Activated T-cell treated with anti-CD3 and anti-CD28 coated beads, Interleukin-2, amount 50 U/mL, for 24 hours (primary cell): ENCODE measurements at regions not wholly inside any gene's neighbourhood (a gene's known extent, or its start where the extent isn't known, plus 50 kb on each side); places are given as distances from the start of the nearest gene placed in this dataset.

Source experiments
- DNase-seq: peaks from one replicate; pipeline ENCODE4 v3.0.0-alpha.2; 2020
- H3K27ac Mint-ChIP-seq: 2 replicates; pipeline ENCODE4 v1.8.0; 2020; ENCODE audit warnings: mild to moderate bottlenecking, mixed read lengths
- H3K27me3 Mint-ChIP-seq: 2 replicates; pipeline ENCODE4 v1.8.0; 2020; ENCODE audit warnings: mixed read lengths
- H3K36me3 Mint-ChIP-seq: 2 replicates; pipeline ENCODE4 v1.8.0; 2020; ENCODE audit warnings: low read depth, mixed read lengths
- H3K4me1 Mint-ChIP-seq: 2 replicates; pipeline ENCODE4 v1.8.0; 2020; ENCODE audit warnings: low read depth, mixed read lengths
- H3K4me3 Mint-ChIP-seq: 2 replicates; pipeline ENCODE4 v1.8.0; 2020; ENCODE audit warnings: mild to moderate bottlenecking, moderate library complexity, mixed read lengths
- H3K9me3 Mint-ChIP-seq: 2 replicates; pipeline ENCODE4 v1.8.0; 2020; ENCODE audit warnings: mixed read lengths

- no peaks in the 10 kb centered on the region for H3K4me1 Mint-ChIP-seq
- DNase-seq, result no peak
- H3K27ac Mint-ChIP-seq, result no peak overlapping the region
- H3K4me3 Mint-ChIP-seq, result no peak overlapping the region
- no peaks in the 10 kb centered on the region for H3K36me3 Mint-ChIP-seq
- no peaks in the 10 kb centered on the region for H3K9me3 Mint-ChIP-seq
- peaks cover 22% of the 10 kb centered on the region for H3K27me3 Mint-ChIP-seq
Measured at GRCh38 chr5:175388531-175388930, 55.5 kb downstream of the DRD1 start.

GRCh38 chr5:175387144-175387543, 56.8 kb downstream of the DRD1 start:
- no peak for DNase-seq
- no peaks in the 10 kb centered on the region for H3K9me3 Mint-ChIP-seq
- H3K36me3 Mint-ChIP-seq, result no peaks in the 10 kb centered on the region
- peaks cover 30% of the 10 kb centered on the region for H3K27me3 Mint-ChIP-seq
- no peaks in the 10 kb centered on the region for H3K4me1 Mint-ChIP-seq
- no peak overlapping the region for H3K4me3 Mint-ChIP-seq
- no peak overlapping the region for H3K27ac Mint-ChIP-seq

GRCh38 chr5:175386526-175386925, 57.5 kb downstream of the DRD1 start:
- Mint-ChIP-seq H3K4me3 (no peak overlapping the region), H3K4me1 (no peaks in the 10 kb centered on the region), H3K9me3 (no peaks in the 10 kb centered on the region), H3K36me3 (no peaks in the 10 kb centered on the region), H3K27me3 (peaks cover 30% of the 10 kb centered on the region), H3K27ac (no peak overlapping the region)
- no peak for DNase-seq

GRCh38 chr5:175385691-175386362, 58.2 kb downstream of the DRD1 start:
- Mint-ChIP-seq H3K9me3 (no peaks in the 10 kb centered on the region), H3K4me3 (no peak overlapping the region), H3K4me1 (no peaks in the 10 kb centered on the region), H3K27me3 (peaks cover 36% of the 10 kb centered on the region), H3K27ac (no peak overlapping the region), H3K36me3 (no peaks in the 10 kb centered on the region)
- no peak for DNase-seq

- H3K27me3 Mint-ChIP-seq, result peaks cover 37% of the 10 kb centered on the region
- no peak overlapping the region for H3K4me3 Mint-ChIP-seq
- H3K27ac Mint-ChIP-seq, result no peak overlapping the region
- no peaks in the 10 kb centered on the region for H3K4me1 Mint-ChIP-seq
- no peaks in the 10 kb centered on the region for H3K9me3 Mint-ChIP-seq
- no peak for DNase-seq
- no peaks in the 10 kb centered on the region for H3K36me3 Mint-ChIP-seq
Measured at GRCh38 chr5:175384724-175385552, 59.0 kb downstream of the DRD1 start.

- Mint-ChIP-seq H3K4me1 (no peaks in the 10 kb centered on the region), H3K4me3 (no peak overlapping the region), H3K27me3 (peaks cover 46% of the 10 kb centered on the region), H3K36me3 (no peaks in the 10 kb centered on the region), H3K27ac (no peak overlapping the region), H3K9me3 (no peaks in the 10 kb centered on the region)
- DNase-seq, result no peak
Measured at GRCh38 chr5:175383350-175383749, 60.6 kb downstream of the DRD1 start.

GRCh38 chr5:175382171-175382570, 61.8 kb downstream of the DRD1 start:
- H3K4me3 Mint-ChIP-seq, result no peak overlapping the region
- no peaks in the 10 kb centered on the region for H3K36me3 Mint-ChIP-seq
- H3K9me3 Mint-ChIP-seq, result no peaks in the 10 kb centered on the region
- H3K27me3 Mint-ChIP-seq, result peaks cover 55% of the 10 kb centered on the region
- H3K4me1 Mint-ChIP-seq, result no peaks in the 10 kb centered on the region
- no peak overlapping the region for H3K27ac Mint-ChIP-seq
- no peak for DNase-seq

- H3K4me3 Mint-ChIP-seq, result no peak overlapping the region
- peaks cover 53% of the 10 kb centered on the region for H3K27me3 Mint-ChIP-seq
- DNase-seq, result no peak
- no peaks in the 10 kb centered on the region for H3K4me1 Mint-ChIP-seq
- H3K9me3 Mint-ChIP-seq, result no peaks in the 10 kb centered on the region
- H3K36me3 Mint-ChIP-seq, result no peaks in the 10 kb centered on the region
- H3K27ac Mint-ChIP-seq, result no peak overlapping the region
Measured at GRCh38 chr5:175381130-175381529, 62.9 kb downstream of the DRD1 start.

GRCh38 chr5:175380701-175381100, 63.3 kb downstream of the DRD1 start:
- H3K4me3 Mint-ChIP-seq, result no peak overlapping the region
- H3K9me3 Mint-ChIP-seq, result no peaks in the 10 kb centered on the region
- peaks cover 54% of the 10 kb centered on the region for H3K27me3 Mint-ChIP-seq

GRCh38 chr5:175379867-175380266, 64.1 kb downstream of the DRD1 start:
- no peak for DNase-seq
- Mint-ChIP-seq H3K4me1 (no peaks in the 10 kb centered on the region), H3K9me3 (no peaks in the 10 kb centered on the region), H3K36me3 (no peaks in the 10 kb centered on the region), H3K4me3 (no peak overlapping the region), H3K27ac (no peak overlapping the region), H3K27me3 (peaks cover 59% of the 10 kb centered on the region)

More at GRCh38 chr5:175380701-175381100, 63.3 kb downstream of the DRD1 start:
- no peaks in the 10 kb centered on the region for H3K4me1 Mint-ChIP-seq
- no peaks in the 10 kb centered on the region for H3K36me3 Mint-ChIP-seq
- no peak for DNase-seq
- no peak overlapping the region for H3K27ac Mint-ChIP-seq

- no peaks in the 10 kb centered on the region for H3K9me3 Mint-ChIP-seq
- no peaks in the 10 kb centered on the region for H3K36me3 Mint-ChIP-seq
- no peak overlapping the region for H3K4me3 Mint-ChIP-seq
- H3K27ac Mint-ChIP-seq, result no peak overlapping the region
- peaks cover 54% of the 10 kb centered on the region for H3K27me3 Mint-ChIP-seq
- no peak for DNase-seq
- no peaks in the 10 kb centered on the region for H3K4me1 Mint-ChIP-seq
Measured at GRCh38 chr5:175378444-175379028, 65.4 kb downstream of the DRD1 start.

GRCh38 chr5:175377816-175378215, 66.2 kb downstream of the DRD1 start:
- no peak for DNase-seq
- H3K9me3 Mint-ChIP-seq, result no peaks in the 10 kb centered on the region
- H3K4me3 Mint-ChIP-seq, result no peak overlapping the region
- peaks cover 53% of the 10 kb centered on the region for H3K27me3 Mint-ChIP-seq
- no peaks in the 10 kb centered on the region for H3K4me1 Mint-ChIP-seq
- no peak overlapping the region for H3K27ac Mint-ChIP-seq
- no peaks in the 10 kb centered on the region for H3K36me3 Mint-ChIP-seq

GRCh38 chr5:175374166-175374875, 69.7 kb downstream of the DRD1 start:
- H3K9me3 Mint-ChIP-seq, result peaks cover 4% of the 10 kb centered on the region
- H3K27me3 Mint-ChIP-seq, result peaks cover 49% of the 10 kb centered on the region
- H3K4me1 Mint-ChIP-seq, result no peaks in the 10 kb centered on the region
- H3K36me3 Mint-ChIP-seq, result no peaks in the 10 kb centered on the region
- H3K4me3 Mint-ChIP-seq, result no peak overlapping the region
- no peak overlapping the region for H3K27ac Mint-ChIP-seq
- DNase-seq, result no peak

- no peak for DNase-seq
- no peaks in the 10 kb centered on the region for H3K4me1 Mint-ChIP-seq
- H3K36me3 Mint-ChIP-seq, result no peaks in the 10 kb centered on the region
- H3K9me3 Mint-ChIP-seq, result no peaks in the 10 kb centered on the region
- H3K27ac Mint-ChIP-seq, result no peak overlapping the region
- no peak overlapping the region for H3K4me3 Mint-ChIP-seq
- H3K27me3 Mint-ChIP-seq, result peaks cover 30% of the 10 kb centered on the region
Measured at GRCh38 chr5:175365866-175366265, 78.1 kb downstream of the DRD1 start.
